Right hindlimb (tissue), 1 donor: ENCODE measurements at regions not wholly inside any gene's neighbourhood (a gene's known extent, or its start where the extent isn't known, plus 50 kb on each side); places are given as distances from the start of the nearest gene placed in this dataset.
"Not testable (repeated sequence)": the region's sequence is repeated elsewhere in the genome, so short reads cannot be mapped to it uniquely, and the experiment has no call there.

Experiments used
- DNase-seq: peaks from one replicate; pipeline ENCODE4 v3.0.0-alpha.2; 2018

DNA sequence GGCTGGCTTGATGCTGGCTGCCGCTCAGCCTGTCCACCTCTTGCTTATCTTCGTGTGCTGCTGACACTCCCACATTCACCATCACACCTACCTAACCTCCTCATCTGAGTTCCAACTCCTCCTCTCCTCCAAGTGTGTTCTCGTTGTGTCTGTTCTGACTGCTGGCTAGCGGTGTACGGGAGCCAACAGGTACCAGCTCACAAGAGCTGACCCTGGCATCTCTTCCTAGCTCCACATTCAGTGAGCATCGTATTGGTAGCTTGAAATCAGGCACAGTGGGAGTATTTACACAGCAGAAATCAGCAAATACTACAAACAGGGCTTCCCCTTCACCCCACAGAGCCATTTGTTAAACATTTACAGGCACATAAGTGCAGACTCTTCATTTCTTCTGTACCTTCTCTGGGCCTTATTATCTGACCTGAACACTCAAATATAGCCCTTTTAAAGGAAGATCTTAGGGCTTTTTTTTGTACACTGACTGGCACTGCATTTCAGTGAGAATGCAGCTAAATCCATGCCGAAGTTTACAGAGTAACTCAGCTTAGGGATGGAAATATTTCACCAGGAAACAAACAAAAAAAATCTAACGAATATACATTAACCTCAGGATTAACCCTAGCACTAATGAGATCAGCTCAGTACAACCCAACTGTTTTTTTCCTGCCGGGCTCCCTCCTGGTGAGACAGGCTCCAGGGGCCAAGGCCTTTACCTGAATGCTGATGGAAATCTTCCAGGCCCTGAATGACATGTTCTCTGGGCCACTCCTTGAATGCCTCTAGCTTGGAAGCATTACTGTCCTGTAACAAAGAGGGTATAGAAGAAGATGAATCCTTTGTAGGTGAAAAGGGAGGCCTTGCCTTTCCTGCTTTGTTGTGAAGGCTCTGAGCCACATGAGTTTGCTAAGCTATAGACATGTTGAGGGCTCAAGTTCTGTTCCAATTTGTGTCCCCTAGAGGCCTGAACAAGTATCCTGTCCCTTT is 150.5 kb upstream of the LPP start:
- no peak for DNase-seq

DNA sequence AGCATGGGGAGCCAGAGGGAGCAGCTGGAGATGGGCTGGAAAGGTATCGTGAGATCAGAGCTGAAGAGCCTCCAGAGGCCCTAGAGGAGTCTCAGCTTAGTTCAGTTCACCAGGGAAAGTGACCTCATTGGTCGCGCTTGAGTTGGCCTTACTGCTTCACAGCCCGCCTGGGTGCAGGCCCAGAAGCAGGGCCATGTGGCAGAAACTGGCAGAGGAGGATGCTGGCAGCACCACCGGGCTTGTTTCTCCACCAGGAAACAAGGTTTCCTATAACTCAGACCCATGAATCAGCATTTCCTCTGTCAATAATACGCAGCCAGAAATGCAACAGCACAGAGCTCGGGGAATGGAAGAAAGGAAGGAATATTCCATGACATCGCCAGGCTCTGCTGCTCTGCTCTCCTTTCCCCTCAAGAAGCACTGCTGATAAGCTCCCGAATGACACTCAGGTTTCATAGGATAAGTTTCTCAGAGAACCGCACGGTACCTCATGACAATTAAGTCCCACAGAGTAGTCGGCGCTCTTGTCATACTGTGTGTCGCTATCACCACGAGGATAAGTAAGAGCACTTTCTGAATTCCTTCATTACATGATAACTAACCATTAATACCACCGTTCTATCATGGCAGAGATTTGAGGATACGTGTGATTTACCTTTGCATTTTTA is 147.1 kb upstream of the LPP start:
- DNase-seq = no peak

DNA sequence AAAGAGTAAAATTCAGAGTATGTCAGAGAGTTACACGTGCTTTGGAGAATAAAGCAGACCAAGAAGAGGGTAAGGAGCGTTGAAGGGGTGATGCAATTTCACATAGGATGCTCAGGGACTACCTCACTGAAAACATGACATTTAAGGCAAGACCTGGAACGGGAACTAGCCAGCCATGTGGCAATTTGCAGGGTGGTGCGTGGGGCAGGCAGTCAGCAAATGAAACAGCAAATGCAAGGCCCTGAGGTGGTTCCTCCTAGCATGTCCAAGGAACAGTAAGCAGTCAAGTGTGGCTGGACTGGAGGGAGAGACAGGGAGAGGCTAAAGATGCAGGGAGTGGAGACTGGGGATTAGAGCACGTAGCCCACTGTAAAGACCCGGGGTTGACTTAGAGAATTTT is 146.1 kb upstream of the LPP start:
- DNase-seq = no peak

DNA sequence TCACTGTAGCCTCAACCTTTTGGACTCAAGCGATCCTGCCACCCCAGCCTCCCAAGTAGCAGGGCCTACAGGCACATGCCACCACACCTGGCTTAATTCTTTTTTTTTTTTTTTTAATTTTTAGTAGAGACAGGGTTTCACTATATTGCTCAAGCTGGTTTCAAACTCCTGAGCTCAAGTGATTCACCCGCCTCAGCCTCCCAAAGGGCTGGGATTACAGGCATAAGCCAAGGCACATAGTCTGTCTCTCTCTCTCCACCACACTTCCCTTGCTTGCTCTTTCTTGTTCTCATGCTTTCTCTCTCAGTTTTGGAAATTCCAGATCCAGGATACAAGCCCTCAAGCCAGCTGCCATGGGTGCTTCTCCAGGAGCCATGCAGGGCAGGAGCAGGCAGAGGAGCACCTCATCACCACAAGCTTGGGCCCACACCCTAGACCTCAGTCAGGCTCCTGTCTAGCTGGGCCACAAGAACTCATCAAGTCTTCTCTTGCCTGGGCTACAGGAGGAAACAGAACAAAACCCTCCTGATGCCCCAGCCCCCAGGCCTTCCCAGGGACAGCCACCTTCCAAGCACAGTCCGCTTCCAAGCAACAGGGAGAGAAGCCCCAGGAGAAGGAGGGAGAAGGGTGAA is 145.3 kb upstream of the LPP start:
- no peak for DNase-seq

DNA sequence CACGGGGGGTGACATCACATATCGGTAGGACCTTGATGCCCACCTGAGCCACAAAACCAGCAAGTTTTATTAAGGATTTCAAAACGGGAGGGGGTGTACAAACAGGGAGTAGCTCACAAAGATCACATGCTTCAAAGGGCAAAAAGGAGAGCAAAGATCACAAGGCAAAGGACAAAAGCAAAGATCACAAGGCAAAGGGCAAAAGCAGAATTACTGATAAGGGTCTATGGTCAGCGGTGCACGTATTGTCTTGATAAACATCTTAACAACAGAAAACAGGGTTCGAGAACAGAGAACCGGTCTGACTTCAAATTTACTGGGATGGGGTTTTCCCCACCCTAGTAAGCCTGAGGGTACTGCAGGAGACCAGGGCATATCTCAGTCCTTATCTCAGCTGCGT is 143.5 kb upstream of the LPP start:
- no peak for DNase-seq

DNA sequence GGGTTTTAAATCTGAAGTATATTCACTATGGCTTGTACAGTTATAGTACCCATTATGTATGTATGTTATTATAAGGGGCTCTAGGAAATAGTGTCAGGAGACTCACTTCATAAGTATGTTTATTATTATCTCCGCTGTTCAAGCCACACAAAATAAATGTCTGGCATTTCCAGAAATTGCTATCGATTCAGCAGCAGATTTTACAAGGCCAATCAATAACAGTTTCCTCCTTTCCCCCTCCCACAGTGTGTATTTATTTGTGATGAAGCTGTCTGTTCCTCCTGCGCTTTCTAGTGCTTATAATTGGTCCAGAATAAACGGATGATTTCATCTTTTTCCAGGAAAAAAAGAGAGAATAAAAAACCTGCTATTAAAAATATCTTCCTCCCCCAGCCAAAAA is 134.2 kb upstream of the LPP start:
- no peak for DNase-seq

DNA sequence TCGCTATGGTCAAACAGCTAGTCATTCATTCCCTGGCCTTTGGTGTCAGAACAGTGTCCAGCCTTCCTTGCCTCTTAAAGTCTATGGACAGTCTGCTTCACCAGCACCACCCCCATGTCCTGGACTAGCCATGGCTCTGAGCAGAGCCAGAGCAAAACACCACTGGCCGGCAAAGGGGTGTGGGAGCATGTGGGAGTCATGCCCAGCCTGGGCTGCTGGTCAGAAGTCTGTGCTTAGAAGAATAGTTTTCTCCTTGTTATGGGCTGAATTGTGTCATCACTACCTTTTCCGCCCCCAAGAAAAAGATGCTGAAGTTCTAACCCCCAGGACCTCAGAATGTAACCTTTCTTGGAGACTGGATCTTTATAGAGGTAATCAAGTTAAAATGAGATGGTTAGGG is 132.9 kb upstream of the LPP start:
- no peak for DNase-seq

DNA sequence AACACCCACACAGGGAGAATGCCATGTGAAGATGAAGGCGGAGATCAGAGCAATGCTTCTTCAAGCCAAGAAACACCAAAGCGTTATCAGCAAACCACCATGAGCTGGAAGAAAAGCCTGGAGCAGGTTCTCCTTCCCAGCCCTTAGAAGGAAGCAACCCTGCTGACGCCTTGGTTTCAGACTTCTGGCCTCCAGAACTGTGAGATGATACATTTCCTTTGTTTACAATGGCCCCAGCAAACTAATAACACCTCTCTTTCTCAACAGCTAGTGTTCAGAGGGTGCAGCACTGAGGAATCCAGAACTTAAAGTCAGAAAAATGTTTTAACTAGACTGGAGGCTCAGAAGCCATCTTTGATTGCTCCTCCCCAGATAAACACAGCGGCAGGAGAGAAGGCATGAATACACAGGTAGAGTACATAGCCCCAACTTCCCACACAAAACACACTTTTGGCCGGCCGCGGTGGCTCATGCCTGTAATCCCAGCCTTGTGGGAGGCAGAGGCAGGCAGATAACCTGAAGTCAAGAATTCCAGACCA is 132.4 kb upstream of the LPP start:
- DNase-seq = no peak

DNA sequence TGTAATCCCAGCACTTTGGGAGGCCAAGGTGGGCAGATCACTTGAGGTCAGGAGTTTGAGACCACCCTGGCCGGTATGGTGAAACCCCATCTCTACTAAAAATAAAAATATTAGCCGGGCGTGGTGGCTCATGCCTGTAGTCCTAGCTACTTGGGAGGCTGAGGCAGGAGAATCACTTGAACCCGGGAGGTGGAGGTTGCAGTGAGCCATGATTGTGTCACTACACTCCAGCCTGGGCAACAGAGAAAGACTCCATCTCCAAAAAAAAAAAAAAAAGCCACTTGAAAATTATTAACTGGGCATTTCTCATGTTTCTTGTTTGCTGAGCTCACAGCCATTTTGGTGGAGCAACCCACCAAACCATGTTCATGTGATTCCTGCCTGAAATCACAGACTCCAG is 131.1 kb upstream of the LPP start:
- DNase-seq = not testable (repeated sequence)

DNA sequence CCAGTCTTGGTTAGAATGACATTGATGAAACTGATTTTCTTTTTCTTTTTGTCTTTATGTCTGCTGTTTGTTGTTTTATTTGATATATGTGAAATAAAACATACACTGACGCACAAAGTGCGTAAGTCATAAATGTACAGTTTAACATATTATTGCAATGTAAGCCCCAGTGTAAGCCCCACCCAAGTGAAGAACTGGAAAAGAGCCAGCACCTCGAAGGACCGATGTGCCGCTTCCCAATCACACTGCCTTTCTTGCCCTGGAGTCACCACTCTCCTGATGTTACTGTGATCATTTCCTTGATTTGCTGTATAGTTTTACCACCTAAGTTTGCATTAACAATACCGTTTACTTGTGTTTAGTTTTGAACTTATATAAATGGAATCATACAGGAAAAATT is 128.4 kb upstream of the LPP start:
- DNase-seq = no peak

DNA sequence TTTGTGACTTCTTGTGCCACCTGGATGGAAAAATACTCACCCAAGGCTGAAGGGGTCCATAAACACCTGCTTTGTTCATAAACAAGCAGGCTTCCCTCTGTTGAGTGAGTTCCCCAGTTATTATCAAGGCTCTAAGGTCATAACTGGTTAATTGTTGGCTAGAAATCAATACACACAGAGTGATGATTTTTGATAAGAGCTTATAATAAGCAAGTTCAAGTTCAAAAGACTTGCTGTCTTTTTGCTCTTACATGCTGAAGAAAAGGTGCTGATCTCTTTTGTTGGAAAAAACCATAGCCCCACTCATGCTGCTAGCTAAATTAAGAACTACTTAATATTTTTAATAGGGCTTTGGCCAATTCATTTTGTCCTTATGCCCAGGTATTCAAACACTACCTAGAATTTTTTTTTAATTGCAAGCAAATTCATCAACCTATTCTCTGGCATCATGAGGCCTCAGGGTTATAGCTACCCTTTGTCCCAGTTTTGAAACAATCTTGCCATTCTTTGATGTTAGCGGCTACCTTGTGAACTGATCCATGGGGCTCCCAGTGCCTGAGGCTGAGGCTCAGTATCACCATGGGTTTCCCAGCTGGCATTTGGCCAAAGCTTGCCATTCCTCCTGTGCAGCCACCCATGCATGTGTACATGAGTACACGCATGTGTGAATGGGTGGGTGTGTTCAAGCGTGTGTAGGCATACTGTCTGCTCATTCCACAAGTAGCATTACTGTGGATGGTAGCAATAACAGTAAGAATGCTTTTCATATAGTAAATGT is 127.6 kb upstream of the LPP start:
- DNase-seq = no peak

DNA sequence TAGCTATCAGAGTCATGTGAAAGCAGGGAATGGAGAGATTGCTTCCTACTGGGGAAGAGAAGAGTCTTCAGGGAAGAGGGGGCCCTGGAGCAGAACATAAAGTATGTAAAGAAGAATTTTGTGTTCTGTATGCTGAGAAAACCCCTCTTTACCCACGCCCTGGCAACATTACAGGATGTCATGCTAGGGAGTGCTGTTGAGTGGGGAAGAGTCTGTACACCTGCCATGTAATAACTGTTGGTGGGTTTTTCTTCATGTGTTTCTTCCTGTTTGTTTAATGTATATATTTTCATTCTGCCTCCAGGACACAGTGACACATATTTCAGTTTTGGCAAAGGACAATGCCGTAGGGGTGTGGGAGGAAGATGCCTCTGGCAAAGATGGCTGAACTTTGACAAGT is 122.8 kb upstream of the LPP start:
- DNase-seq = no peak

DNA sequence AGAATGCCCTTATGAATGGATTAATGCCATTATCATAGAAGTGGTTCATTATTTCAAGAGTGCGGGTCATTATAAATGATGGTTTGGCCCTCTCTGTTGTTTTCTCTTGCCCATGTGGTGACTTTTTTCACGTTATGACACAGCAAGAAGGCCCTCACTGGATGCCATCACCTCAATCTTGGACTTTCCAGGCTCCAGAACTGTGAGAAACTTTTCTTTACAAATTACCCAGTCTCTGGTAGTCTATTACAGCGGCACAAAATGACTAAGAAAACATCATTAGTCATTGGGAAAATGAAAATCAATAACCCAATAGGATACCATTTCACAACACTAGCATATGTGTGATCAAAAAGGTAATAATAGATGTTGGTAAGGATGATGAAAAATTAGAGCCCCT is 119.0 kb upstream of the LPP start:
- DNase-seq = no peak

DNA sequence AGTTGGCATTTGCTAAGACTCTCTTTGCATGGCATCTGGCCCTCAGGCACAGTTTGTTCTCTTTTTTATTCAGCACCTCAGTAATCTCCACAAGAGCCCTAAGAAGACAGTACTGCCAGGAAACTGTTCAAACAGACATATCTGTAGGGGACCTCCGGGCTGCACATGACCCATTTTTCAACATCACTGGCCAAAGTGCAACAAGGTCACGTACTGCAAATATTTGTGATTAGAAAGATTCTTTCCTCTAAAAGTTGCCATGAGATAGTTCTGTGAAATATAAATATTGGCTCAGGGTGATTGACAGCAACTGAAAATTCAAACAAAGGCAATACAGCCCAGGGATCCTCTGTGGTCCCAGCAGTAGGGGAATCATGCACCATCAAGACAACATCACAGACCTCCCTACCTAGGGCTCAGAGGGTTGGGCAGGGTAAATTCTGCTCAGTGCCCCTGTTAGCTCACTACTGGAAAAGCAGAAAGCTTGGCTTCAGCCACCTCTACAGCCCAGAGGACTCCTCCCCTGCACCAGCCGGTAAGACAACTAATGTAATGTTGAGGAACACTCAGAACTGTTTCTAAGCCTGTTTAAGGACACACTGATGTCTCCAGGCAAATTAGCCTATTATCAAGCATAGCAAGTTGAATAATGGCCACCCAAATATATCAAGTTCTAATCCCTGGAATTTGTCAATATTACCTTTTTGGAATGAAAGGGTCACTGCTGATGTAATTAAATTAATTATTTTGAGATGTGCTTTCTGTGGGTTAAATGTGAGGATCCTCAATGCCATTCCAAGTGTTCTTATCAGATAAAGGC is 117.4 kb upstream of the LPP start:
- DNase-seq = no peak

DNA sequence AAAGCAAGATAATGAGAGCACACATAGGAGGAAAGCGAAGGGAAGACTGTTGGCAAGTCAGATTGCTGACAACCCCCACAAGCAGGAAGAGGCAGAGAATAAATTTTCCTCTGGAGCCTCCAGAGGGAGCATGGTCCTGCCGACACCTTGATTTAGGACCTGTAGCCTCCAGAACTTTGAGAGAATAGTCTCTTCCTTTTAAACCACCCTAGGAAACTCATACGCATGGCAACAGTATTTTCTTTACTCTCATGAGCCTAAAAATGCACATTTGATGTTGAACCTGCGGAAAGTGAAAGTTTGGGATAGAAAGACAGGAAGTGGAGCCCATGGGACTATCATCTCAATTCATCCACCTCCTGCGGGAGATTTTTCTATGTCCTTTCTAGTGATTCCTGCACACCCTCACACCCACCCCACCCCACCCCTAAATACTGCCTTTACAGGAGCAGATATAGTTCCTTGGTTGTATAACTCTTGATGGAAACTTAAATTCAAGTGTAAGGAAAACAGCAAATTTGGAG is 116.7 kb upstream of the LPP start:
- DNase-seq = no peak

DNA sequence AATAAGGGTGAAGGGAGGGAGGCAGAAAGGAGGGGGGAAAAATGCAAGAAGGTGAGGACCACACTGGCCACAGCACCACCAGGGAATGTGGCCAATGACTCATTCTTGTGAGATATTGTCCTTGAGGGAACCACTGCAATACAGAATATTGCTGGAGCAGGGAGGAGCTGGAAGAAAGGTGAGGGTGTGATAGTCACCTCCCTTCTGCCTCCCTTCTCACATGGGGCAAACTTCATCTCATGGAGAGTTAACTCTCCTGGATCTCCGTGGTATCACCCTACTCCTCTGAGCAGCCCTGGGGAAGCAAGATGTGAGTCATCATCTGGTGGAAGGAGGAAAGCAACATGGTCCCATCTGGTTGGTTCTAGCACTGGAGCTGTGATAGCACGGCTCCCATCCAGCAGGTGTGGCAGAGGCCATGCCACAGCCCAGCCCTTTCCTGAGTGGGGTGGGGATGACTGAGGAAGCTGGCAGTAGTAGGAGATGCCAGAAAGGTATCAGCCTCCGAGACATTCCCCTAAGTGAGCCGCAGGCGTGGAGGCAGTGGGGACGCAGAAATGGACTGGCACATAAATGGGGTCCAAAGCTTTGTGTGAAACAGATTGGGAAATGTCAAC is 115.9 kb upstream of the LPP start:
- no peak for DNase-seq

DNA sequence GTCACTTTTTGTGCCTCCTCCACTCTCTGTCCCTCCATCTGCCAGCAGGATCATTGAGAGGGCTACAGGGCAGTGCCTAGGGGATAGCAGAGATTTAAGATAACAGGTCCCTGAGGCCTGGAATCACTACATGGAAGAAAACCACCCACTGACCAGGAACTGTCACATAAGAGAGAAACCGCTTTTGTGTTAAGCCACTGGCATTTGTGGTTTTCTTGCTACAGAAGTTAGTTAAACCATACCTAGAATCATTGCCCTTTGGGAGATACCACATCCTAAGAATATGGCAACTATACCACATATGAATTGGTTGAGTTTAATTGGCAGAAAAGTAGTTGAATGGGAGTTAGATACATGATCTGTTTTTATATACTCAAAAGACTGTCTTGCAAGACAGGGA is 112.8 kb upstream of the LPP start:
- no peak for DNase-seq

DNA sequence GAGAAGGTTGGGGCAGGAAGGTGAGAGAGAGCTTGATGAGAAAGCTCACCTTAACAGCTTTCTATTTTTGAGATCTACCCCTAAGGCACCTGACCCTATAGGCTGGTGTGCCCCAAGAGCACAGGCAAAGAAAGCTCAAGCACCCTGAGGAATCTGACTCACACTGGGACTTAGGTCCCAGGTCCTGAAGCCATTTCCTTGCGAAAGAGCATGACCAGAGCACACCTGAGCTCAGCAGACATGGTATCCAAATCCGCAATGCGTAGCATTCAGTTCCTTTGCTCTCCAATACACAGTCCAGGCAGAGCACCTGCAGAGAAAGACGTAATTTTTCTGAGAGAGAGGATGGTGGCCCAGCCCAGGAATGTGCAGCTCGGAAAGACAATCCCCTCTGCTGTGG is 112.1 kb upstream of the LPP start:
- no peak for DNase-seq

DNA sequence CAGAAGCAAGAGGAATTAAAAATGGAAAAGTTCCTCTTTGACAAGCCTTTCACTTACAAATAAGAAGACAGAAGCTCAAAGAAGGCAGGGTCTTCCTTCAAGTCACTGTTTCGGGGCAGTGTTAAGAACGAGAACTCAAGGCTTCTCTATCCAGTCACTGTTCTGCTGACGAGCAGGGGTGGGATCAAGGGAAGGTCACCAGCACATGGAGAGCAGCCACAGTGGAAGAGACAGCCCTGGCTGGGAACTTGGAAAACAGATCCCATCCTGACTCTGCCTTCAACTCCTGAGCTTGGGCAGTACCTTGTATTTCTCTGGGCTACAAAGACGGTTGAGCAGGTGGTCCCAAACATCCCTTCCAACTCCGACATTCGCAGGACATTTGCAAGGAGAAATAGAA is 111.5 kb upstream of the LPP start:
- no peak for DNase-seq

DNA sequence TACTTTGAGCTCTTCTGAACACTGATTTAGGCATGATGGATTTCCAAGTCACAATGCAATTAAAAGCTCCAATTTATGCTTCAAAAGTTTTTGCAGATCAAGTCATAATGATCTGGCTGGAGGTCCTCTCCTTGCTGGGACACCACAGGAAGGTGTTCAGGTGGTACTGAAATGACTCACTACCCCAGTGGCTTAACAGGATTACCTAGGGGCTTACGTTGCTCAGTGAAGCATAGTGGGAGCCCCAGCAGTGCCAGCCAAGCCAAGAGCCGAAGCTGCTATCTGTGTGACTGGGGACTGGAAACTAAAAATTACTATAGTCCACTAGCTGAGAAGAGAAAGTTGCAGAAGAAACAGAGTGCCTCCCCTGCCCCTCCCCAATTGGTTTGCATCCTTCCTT is 110.1 kb upstream of the LPP start:
- no peak for DNase-seq

DNA sequence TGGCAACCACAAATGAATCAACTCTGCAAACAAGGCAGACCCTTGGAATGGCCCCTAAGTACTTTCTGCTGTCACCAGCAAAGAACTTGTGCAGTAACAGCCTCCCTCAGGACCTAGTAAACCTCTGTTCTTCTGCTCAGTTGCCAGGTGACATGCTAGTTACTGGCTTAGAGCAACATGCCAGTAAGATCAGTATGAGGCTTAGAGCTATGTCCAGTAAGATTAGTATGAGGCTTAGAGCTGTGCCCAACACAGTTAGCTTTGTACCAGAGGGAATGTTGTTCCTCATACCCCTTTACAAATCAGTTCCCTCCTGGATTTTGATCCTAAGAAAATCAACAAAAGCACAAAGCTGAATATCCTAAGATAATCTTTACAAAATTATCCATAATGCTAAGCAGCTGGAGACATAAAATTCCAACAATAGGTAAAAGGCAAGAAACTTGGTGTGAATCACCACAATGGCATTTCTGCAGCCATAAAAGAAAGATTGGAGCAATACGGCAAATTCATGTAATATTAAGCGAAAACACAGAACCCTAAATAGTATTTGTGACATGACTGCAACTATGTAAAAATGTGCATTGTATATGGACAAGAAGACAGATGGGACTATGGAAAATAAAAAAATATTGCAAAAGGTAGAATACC is 107.3 kb upstream of the LPP start:
- DNase-seq = no peak
